Sigmoid colon (tissue), 4 donors: ENCODE measurements at regions not wholly inside any gene's neighbourhood (a gene's known extent, or its start where the extent isn't known, plus 50 kb on each side); places are given as distances from the start of the nearest gene placed in this dataset.

ENCODE experiments used
- EP300 ChIP-seq, 4 donors: sonication (generic); formaldehyde crosslinking; IDR thresholded peaks; one replicate each; pipeline ENCODE4 v1.6.1; 2017; ENCODE audit warnings: antibody characterized with exemption in 4 of 4
- POLR2A ChIP-seq, 2 donors: fragments of 450-650 bp; IDR thresholded peaks; one replicate each; pipeline ENCODE4 v1.6.1; 2016; ENCODE audit warnings: antibody characterized with exemption in 2 of 2, mild to moderate bottlenecking in 2 of 2, moderate library complexity in 2 of 2
- POLR2AphosphoS5 ChIP-seq, 4 donors: sonication (generic); formaldehyde crosslinking; IDR thresholded peaks; one replicate each; pipeline ENCODE4 v1.6.1; 2017; ENCODE audit warnings: antibody characterized with exemption in 4 of 4
- TF ChIP-seq, protein P1 (sequence below), 4 experiments: fragments of 450-650 bp in 3 of 4; fragments of 200-600 bp in 1 of 4; IDR thresholded peaks; one replicate each; pipeline ENCODE4 v1.5.1; 2016 to 2019; ENCODE audit warnings: antibody characterized with exemption in 4 of 4, mild to moderate bottlenecking in 3 of 4, moderate library complexity in 2 of 4

DNA sequence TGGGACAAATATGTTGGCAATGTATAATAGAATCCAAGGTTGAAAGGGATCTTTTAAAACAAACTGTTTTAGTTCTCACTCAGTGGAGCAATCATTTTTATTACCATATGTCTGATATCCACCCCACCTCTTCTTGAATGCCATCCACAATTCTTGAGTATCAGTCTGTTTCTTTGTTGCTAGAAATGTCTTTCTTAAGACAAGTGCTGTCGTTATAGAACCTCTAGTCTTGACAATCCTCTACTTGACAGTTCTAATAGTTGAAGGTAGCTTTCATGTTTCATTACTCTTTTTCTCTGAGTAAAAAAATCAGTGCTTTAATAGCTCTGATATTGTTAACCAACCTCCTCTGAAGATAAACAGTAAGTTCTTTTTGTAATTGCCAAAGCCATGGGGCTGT lies 737.9 kb downstream of the MECOM start:
- TF ChIP-seq POLR2A (IDR thresholded peaks at IDR 0.05) (no peak), EP300 (IDR thresholded peaks at IDR 0.05) (no peak), POLR2AphosphoS5 (IDR thresholded peaks at IDR 0.05) (no peak)
- TF ChIP-seq, protein P1, sequence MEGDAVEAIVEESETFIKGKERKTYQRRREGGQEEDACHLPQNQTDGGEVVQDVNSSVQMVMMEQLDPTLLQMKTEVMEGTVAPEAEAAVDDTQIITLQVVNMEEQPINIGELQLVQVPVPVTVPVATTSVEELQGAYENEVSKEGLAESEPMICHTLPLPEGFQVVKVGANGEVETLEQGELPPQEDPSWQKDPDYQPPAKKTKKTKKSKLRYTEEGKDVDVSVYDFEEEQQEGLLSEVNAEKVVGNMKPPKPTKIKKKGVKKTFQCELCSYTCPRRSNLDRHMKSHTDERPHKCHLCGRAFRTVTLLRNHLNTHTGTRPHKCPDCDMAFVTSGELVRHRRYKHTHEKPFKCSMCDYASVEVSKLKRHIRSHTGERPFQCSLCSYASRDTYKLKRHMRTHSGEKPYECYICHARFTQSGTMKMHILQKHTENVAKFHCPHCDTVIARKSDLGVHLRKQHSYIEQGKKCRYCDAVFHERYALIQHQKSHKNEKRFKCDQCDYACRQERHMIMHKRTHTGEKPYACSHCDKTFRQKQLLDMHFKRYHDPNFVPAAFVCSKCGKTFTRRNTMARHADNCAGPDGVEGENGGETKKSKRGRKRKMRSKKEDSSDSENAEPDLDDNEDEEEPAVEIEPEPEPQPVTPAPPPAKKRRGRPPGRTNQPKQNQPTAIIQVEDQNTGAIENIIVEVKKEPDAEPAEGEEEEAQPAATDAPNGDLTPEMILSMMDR (IDR thresholded peaks at IDR 0.05): no peak
